ENCODE measurements at regions not wholly inside any gene's neighbourhood (a gene's known extent, or its start where the extent isn't known, plus 50 kb on each side); places are given as distances from the start of the nearest gene placed in this dataset.

DNA sequence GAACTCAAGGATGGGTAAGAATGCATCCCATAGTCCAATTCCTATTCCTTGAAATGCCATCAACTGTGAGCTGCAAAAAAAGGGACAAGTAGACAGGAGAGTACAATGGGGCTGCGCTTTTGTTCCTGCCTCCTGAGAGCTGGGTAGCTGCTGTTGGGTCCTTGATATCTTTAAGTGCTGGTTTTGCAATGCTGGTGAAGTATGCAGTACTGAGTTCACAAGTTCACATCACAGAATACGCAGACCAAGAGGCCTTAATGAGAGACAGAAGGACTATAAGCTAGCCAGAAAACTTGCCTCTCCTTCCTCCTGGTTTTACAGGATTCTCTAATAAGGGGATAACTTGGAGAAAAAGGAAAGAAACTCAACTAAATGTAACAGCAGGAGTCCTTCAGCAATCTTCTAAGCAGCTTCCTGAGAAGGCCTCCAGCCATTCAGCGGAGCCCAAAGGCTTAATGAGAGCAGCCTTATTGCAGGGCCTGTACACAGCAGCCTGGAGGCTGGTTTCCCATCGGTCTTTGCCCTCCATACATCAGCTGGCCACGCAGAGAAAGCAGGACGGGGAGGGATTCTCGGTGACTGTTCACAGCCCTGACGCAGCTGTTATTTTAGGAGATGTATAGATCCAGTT lies 293.1 kb downstream of the CDCA7 start:
- TF ChIP-seq, protein P1, sequence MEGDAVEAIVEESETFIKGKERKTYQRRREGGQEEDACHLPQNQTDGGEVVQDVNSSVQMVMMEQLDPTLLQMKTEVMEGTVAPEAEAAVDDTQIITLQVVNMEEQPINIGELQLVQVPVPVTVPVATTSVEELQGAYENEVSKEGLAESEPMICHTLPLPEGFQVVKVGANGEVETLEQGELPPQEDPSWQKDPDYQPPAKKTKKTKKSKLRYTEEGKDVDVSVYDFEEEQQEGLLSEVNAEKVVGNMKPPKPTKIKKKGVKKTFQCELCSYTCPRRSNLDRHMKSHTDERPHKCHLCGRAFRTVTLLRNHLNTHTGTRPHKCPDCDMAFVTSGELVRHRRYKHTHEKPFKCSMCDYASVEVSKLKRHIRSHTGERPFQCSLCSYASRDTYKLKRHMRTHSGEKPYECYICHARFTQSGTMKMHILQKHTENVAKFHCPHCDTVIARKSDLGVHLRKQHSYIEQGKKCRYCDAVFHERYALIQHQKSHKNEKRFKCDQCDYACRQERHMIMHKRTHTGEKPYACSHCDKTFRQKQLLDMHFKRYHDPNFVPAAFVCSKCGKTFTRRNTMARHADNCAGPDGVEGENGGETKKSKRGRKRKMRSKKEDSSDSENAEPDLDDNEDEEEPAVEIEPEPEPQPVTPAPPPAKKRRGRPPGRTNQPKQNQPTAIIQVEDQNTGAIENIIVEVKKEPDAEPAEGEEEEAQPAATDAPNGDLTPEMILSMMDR (IDR thresholded peaks at IDR 0.05 in 4 of 5, conservative IDR thresholded peaks at IDR 0.05 in 1 of 5): no peak
- no peak for TF ChIP-seq POLR2A (IDR thresholded peaks at IDR 0.05)
